HUES6 (cell line): ENCODE measurements at regions not wholly inside any gene's neighbourhood (a gene's known extent, or its start where the extent isn't known, plus 50 kb on each side); places are given as distances from the start of the nearest gene placed in this dataset.

Source experiments
- H3K27ac ChIP-seq: 2 replicates; pipeline ENCODE4 v1.7.0; 2013; ENCODE audit warnings: low read depth, mild to moderate bottlenecking, low read length, inconsistent platforms
- H3K27me3 ChIP-seq: 2 replicates; pipeline ENCODE4 v1.6.1; 2013; ENCODE audit warnings: low read length; ENCODE audit not compliant: control insufficient read depth, insufficient read depth
- H3K36me3 ChIP-seq: 2 replicates; pipeline ENCODE4 v1.6.1; 2013; ENCODE audit warnings: low read length; ENCODE audit not compliant: control insufficient read depth, insufficient read depth
- H3K4me1 ChIP-seq: 2 replicates; pipeline ENCODE4 v1.6.1; 2013; ENCODE audit warnings: low read length; ENCODE audit not compliant: control insufficient read depth, insufficient read depth
- H3K4me3 ChIP-seq: 2 replicates; pipeline ENCODE4 v1.5.1; 2013; ENCODE audit warnings: low read depth, low read length
- H3K9ac ChIP-seq: one replicate; pipeline ENCODE4 v1.6.1; 2013; ENCODE audit warnings: mild to moderate bottlenecking, low read length
- H3K9me3 ChIP-seq: 2 replicates; pipeline ENCODE4 v1.6.1; 2013; ENCODE audit warnings: low read depth, low read length; ENCODE audit not compliant: control insufficient read depth, insufficient read depth

DNA sequence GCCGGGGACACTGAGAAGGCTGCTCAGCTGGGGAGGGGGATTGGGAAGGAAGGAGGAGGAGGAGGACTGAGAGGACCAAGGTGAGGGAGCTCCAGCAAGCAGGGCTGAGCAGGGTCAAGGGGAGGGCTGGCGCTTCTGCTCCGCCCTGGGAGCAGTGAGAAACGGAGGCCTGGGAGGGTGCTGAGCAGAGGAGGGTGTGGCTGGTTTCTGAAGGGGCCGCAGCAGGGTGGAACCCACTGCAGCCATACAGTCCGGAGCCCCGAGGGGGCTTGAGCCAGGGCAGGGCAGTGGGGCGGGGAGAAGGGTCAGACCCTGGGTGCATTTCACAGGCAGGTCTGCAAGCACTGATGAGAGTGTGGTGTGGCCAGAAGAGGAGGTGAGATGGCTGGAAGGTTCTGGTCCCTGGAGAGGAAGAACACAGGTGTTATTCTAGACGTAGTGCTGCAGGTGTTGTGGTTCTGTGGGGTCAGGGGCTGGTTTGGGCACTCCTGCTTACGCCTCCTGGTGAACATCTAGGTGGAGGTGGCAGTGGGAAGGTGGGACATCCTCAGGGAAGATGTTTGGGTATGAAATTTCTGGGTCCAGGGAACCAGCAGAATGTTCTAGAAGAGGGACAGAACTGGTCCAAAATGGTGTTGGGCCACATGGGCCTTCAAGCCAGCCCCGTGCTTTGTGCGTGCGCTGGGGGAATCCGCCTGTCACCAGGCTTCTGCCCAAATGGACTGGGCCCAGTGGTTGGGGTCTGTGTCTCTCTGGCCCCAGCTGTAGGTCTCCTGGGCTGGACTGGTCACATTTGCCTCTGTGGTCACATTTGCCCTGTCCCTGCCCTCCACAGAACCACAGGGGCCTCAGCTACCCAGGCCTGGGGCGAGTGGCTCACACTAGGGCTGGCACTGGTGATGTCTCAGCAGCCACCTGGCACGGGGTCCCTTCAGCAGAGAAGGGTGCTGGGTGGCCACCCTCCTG lies 714.7 kb downstream of the BRD1 start:
- no peaks in the 10 kb centered on the region for H3K9me3 ChIP-seq
- H3K4me3 ChIP-seq, result no peak overlapping the region
- H3K36me3 ChIP-seq, result no peaks in the 10 kb centered on the region
- H3K27me3 ChIP-seq, result no peaks in the 10 kb centered on the region
- no peak overlapping the region for H3K9ac ChIP-seq
- no peaks in the 10 kb centered on the region; the same call in 1 of the 2 replicates for H3K4me1 ChIP-seq
- H3K27ac ChIP-seq, result no peak overlapping the region

DNA sequence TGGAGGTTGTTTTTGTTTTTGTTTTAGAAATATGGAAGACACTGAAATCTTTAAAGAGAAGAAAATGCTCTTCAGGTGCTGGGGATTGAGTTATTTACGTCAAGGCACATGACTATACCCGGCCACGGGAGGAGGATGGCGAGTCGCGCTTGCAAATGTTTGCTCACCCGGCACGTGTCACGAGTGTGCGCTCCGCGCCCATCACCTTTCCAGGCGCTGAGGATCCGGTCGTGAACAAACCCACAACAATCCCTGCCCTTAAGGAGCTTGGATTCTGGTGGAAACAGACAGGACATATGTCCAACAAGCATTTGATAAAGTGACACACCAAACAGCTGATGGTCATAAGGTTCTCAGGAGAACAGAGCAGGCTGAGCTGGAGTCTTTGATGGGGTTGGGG lies 715.5 kb downstream of the BRD1 start:
- no peak overlapping the region for H3K9ac ChIP-seq
- no peak overlapping the region for H3K27ac ChIP-seq
- H3K36me3 ChIP-seq, result no peaks in the 10 kb centered on the region
- H3K4me1 ChIP-seq, result no peaks in the 10 kb centered on the region
- no peak overlapping the region for H3K4me3 ChIP-seq
- no peaks in the 10 kb centered on the region for H3K9me3 ChIP-seq
- H3K27me3 ChIP-seq, result no peaks in the 10 kb centered on the region

DNA sequence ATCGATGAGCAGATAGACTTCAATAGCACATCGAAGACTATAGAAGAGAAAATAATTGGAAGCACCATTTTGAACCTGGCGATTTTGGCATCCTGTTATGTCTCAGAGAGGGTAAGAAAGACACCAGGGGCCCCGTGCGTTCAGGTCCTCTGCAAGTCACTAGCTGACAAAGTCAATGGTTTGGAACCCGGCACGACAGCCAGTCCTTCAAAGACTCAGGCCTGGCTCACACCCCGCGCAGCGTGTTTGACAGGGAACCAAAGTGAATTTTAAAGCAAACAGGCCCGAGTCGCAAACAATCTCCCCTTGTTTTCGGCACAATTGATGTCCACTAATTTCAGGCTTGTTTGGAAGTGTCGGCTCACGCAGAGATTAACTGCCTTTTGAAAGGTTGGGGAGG lies 716.6 kb downstream of the BRD1 start:
- Histone ChIP-seq H3K9me3 (no peaks in the 10 kb centered on the region), H3K9ac (no peak overlapping the region), H3K27ac (no peak overlapping the region), H3K36me3 (no peaks in the 10 kb centered on the region), H3K4me1 (no peaks in the 10 kb centered on the region), H3K27me3 (no peaks in the 10 kb centered on the region), H3K4me3 (no peak overlapping the region)

DNA sequence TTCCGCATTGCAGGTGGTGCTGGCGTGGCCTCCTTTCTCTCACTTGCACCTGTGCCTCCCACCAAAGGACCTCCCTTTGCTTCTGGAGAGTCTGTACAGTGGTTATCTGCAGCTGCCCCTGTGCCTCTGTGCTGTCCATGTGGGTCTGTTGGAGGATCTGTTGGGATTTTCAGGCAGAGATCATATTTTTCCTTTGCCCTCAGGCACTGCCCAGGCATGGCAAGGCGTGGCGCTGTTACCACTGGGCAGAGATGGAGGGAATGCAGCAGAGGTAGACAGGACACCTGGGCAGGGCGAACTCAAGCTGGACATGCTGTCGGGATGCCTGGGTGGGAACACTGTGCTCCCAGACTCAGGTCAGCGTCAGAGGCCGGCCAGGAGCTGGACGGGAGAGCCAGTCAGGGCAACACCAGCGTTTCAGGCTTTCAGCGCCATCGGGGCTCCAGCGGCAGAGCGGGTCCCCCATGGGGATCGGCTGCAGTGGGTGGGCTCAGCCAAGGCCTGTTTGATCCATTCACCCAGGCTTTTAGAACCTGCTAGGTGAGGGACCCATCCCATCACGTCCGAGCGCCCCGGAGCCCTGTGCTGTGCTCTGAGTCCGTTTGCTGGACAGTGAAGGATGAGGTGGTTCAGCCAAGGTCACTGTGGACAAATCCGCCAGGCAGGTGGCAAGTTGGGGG lies 718.9 kb downstream of the BRD1 start:
- no peaks in the 10 kb centered on the region for H3K27me3 ChIP-seq
- no peak overlapping the region for H3K4me3 ChIP-seq

DNA sequence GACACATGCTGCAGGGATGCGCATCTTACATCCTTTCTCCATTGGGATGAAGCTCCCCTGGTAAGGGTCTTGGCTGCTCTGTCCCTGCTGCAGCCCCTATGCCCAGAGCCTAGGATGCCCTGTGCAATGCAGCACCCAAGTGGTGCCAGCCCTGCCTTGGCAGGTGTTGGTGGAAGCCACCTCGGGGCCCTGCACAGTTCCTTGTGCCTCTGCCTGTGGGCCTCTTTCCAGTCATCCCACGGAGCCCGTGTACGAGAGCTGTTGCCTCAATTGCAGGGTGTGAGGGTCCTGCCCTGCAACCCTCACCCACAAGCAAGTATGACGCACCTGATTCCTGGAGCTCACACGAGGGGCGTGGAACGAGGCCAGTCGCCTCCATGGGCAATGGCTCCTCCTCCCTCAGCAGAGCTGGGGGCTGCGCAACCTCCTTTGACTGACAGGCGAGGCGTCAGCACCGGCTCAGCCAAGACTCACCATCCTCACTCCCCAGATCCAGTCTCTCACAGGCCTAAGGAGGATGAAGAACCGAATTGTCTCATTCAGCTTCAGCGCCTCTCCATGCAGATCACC lies 719.6 kb downstream of the BRD1 start:
- Histone ChIP-seq H3K36me3 (no peaks in the 10 kb centered on the region), H3K27ac (no peak overlapping the region), H3K4me1 (no peaks in the 10 kb centered on the region), H3K9ac (no peak overlapping the region), H3K4me3 (no peak overlapping the region), H3K9me3 (no peaks in the 10 kb centered on the region), H3K27me3 (no peaks in the 10 kb centered on the region)

More for the DNA sequence above, 718.9 kb downstream of the BRD1 start:
- Histone ChIP-seq H3K36me3 (no peaks in the 10 kb centered on the region), H3K4me1 (no peaks in the 10 kb centered on the region), H3K9ac (no peak overlapping the region), H3K9me3 (no peaks in the 10 kb centered on the region), H3K27ac (no peak overlapping the region)

DNA sequence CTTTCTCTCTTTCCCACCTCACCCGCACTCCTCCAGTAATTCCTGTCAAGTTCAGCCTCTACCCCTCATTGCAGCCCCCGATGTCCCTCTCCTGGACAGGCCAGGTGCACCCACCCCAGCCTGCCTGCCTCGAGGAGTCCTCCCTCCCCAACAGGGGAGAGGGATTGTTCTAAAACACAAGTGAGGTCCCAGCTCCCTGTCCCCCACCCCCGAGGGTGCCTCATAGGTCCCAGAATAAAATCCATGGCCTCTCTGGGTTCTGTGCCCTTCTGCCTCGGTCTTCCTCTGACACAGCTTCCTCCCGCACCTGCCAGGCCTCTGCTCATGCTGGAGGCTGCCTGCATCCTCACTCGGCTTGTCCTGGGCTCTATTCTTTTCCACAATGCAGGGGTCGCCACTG lies 720.1 kb downstream of the BRD1 start:
- H3K4me3 ChIP-seq, result no peak overlapping the region
- no peaks in the 10 kb centered on the region for H3K36me3 ChIP-seq
- H3K4me1 ChIP-seq, result no peaks in the 10 kb centered on the region
- H3K27ac ChIP-seq, result no peak overlapping the region
- H3K27me3 ChIP-seq, result no peaks in the 10 kb centered on the region
- H3K9me3 ChIP-seq, result no peaks in the 10 kb centered on the region
- H3K9ac ChIP-seq, result no peak overlapping the region

DNA sequence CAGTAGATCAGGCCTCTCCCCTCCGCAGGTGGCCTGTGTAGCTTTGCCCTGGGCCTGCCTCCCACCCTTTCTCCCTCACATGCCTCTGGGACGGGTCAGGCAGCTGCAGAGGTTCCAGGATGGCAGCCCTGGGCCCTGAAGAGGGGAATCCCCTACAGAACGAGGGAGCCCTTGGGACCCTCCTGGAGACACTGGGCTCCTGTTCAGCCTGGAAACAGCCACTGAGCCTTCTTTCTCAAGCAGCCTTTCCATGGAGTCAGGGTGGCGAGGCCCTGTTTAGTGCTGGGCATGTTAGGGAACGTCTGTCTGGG lies 720.9 kb downstream of the BRD1 start:
- no peaks in the 10 kb centered on the region for H3K9me3 ChIP-seq

DNA sequence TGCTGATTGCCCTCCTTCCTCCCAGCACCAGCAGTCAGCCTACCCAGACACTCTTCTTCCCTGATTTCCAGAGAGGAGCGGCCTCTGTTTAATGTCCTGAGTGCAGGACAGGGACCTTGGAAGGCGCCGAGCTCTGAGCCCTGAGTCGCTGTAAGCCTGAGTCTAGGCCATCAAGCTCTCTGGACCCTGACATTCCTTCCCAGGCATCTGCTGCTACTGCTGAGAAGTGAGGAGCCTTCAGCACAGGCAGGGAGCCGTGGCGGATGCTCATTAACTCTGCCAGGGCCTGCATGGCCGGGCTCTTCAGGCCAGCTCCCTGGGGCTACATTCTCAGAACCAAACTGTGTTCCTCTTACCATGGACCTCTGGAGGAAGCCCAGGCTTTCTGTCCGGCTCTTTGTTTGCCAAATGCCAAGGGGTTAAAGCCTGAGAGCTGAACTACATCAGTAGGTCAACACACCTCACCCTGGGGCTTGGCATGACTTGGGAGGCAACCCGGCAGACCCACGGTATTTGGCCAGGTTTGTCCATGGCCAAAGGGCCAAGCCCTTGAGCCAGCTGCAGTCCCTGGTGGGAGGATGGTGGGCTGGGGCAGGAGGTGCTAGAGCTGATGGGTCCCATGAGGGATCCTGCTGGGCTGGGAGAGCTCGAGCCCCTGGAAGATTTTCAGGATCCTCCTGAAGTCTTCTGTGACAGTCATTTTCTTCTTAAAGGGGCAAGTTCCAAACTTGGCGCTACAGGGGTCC lies 721.4 kb downstream of the BRD1 start:
- Histone ChIP-seq H3K36me3 (no peaks in the 10 kb centered on the region), H3K4me1 (no peaks in the 10 kb centered on the region), H3K9me3 (no peaks in the 10 kb centered on the region), H3K4me3 (no peak overlapping the region), H3K27me3 (no peaks in the 10 kb centered on the region), H3K9ac (no peak overlapping the region), H3K27ac (no peak overlapping the region)

More for the DNA sequence above, 720.9 kb downstream of the BRD1 start:
- no peak overlapping the region for H3K27ac ChIP-seq
- H3K27me3 ChIP-seq, result no peaks in the 10 kb centered on the region
- no peak overlapping the region for H3K9ac ChIP-seq
- H3K36me3 ChIP-seq, result no peaks in the 10 kb centered on the region
- no peak overlapping the region for H3K4me3 ChIP-seq
- no peaks in the 10 kb centered on the region for H3K4me1 ChIP-seq

DNA sequence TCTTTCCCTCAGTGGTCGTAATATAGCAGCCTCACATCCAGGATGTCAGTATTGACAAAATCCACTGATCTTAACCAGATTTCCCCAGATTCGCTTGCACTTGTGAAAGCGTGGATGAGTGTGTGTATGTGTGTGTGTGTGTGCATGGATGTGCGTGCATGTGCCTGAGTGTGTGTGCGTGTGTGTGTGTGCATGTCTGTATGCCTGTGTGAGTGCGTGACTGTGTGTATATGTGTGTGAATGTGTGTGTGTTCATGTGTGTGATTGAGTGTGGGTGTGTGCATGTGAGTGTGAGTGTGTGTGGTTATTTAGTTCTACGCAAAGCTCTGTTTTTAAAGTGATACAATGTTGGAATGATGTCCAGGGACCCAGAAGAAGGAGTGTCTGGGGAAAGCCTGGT lies 723.2 kb downstream of the BRD1 start:
- no peaks in the 10 kb centered on the region; the same call in 1 of the 2 replicates for H3K4me1 ChIP-seq
- H3K36me3 ChIP-seq, result no peaks in the 10 kb centered on the region
- H3K4me3 ChIP-seq, result no peak overlapping the region
- H3K9me3 ChIP-seq, result no peaks in the 10 kb centered on the region
- H3K27me3 ChIP-seq, result no peaks in the 10 kb centered on the region
- no peak overlapping the region for H3K27ac ChIP-seq
- no peak overlapping the region for H3K9ac ChIP-seq

DNA sequence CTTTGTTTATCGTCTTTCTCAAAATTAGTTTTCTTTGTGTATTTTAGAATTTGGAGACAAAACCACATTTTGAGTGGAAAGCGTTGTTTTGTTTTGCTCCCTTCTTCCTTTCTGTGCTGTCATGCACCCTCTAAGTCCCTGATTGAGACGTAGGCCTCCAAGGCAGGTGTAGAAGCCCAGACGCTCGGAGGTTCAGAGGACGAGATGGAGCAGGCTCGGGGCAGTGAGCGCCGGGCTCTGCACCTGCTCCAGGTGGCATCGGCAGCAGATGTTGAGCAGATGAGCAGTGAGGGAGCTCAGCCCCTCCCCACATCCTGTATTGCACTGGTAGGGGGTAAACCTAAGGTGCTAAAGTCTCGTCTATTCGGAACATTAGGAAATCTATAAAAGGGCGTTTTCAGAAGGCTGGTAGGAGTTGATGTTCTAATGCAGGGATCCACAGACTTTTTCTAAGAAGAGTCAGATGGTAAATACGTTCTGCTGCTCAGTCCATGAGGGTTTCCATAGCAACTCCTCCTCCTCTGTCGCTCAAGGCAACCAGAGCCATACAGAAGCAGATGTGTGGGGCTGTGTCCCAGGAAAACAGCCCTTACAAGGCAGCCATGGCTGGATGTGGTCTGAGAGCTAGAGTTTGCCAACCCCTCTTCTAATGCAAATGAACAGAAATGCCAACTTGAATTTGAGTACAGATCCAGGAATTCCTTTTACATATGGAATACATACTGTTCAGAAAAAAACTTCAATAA lies 724.2 kb downstream of the BRD1 start:
- no peaks in the 10 kb centered on the region for H3K9me3 ChIP-seq
- H3K4me1 ChIP-seq, result no peaks in the 10 kb centered on the region; the same call in 1 of the 2 replicates
- no peaks in the 10 kb centered on the region for H3K27me3 ChIP-seq
- no peak overlapping the region for H3K27ac ChIP-seq
- no peak overlapping the region for H3K9ac ChIP-seq
- H3K4me3 ChIP-seq, result no peak overlapping the region
- no peaks in the 10 kb centered on the region for H3K36me3 ChIP-seq
